HG02938 (cell line): ENCODE measurements at regions not wholly inside any gene's neighbourhood (a gene's known extent, or its start where the extent isn't known, plus 50 kb on each side); places are given as distances from the start of the nearest gene placed in this dataset.
"Not testable (repeated sequence)": the region's sequence is repeated elsewhere in the genome, so short reads cannot be mapped to it uniquely, and the experiment has no call there.

Experiments used
- ATAC-seq: cut with Tn5 transposase; IDR thresholded peaks from one replicate; pipeline ENCODE4 v1.9.1; 2021; ENCODE audit warnings: mild to moderate bottlenecking, moderate library complexity; ENCODE audit not compliant: unreplicated experiment

- no peak for ATAC-seq
These were observed 488.7 kb downstream of the JRKL start for GRCh38 chr11:96878299-96879051.

GRCh38 chr11:96882622-96883021 is 492.8 kb downstream of the JRKL start:
- not testable (repeated sequence) for ATAC-seq

- ATAC-seq = no peak
These were observed 495.6 kb downstream of the JRKL start for GRCh38 chr11:96885405-96885804.

- no peak for ATAC-seq
These were observed 496.1 kb downstream of the JRKL start for GRCh38 chr11:96885912-96886311.

- no peak for ATAC-seq
These were observed 504.2 kb downstream of the JRKL start for GRCh38 chr11:96893988-96894387.

GRCh38 chr11:96894587-96894986 is 504.8 kb downstream of the JRKL start:
- ATAC-seq = no peak

GRCh38 chr11:96899971-96900370 is 510.2 kb downstream of the JRKL start:
- no peak for ATAC-seq

- no peak for ATAC-seq
These were observed 515.3 kb downstream of the JRKL start for GRCh38 chr11:96905143-96905542.

GRCh38 chr11:96905663-96906062 is 515.9 kb downstream of the JRKL start:
- no peak for ATAC-seq

- no peak for ATAC-seq
These were observed 516.7 kb downstream of the JRKL start for GRCh38 chr11:96906476-96906875.

GRCh38 chr11:96925862-96926261 is 536.0 kb downstream of the JRKL start:
- no peak for ATAC-seq

GRCh38 chr11:96940227-96940626 is 550.4 kb downstream of the JRKL start:
- ATAC-seq = no peak

- ATAC-seq = no peak
These were observed 553.0 kb downstream of the JRKL start for GRCh38 chr11:96942855-96943254.

- no peak for ATAC-seq
These were observed 554.2 kb downstream of the JRKL start for GRCh38 chr11:96943970-96944369.

GRCh38 chr11:96948066-96948465 is 558.3 kb downstream of the JRKL start:
- no peak for ATAC-seq

GRCh38 chr11:96949464-96949863 is 559.7 kb downstream of the JRKL start:
- no peak for ATAC-seq

- no peak for ATAC-seq
These were observed 564.9 kb downstream of the JRKL start for GRCh38 chr11:96954587-96955242.

GRCh38 chr11:96960476-96960875 is 570.7 kb downstream of the JRKL start:
- no peak for ATAC-seq

GRCh38 chr11:96960926-96961325 is 571.1 kb downstream of the JRKL start:
- ATAC-seq = no peak

- ATAC-seq = no peak
These were observed 572.1 kb downstream of the JRKL start for GRCh38 chr11:96961931-96962330.

- ATAC-seq = no peak
These were observed 573.6 kb downstream of the JRKL start for GRCh38 chr11:96963375-96963774.

GRCh38 chr11:96964661-96965060 is 574.8 kb downstream of the JRKL start:
- no peak for ATAC-seq

GRCh38 chr11:96967616-96968015 is 577.8 kb downstream of the JRKL start:
- ATAC-seq = no peak
